Osteoblast (primary cell): ENCODE measurements at regions not wholly inside any gene's neighbourhood (a gene's known extent, or its start where the extent isn't known, plus 50 kb on each side); places are given as distances from the start of the nearest gene placed in this dataset.

ENCODE experiments used
- DNase-seq: peaks from one replicate; pipeline ENCODE4 v3.0.0; 2011; ENCODE audit warnings: low spot score, mixed read lengths; ENCODE audit not compliant: insufficient read length; ENCODE audit errors: missing footprints
- H2AFZ ChIP-seq: 2 replicates; pipeline ENCODE4 v1.6.0; 2011; ENCODE audit warnings: mild to moderate bottlenecking, low read length
- H3K27ac ChIP-seq: 2 replicates; pipeline ENCODE4 v1.5.1; 2011; ENCODE audit warnings: mild to moderate bottlenecking, low read depth, low read length, moderate library complexity
- H3K27me3 ChIP-seq: 2 replicates; pipeline ENCODE4 v1.6.0; 2012; ENCODE audit warnings: mild to moderate bottlenecking, control low read depth, inconsistent platforms, low read length, moderate library complexity; ENCODE audit not compliant: insufficient read depth
- H3K36me3 ChIP-seq: 2 replicates; pipeline ENCODE4 v1.5.1; 2011; ENCODE audit warnings: mild to moderate bottlenecking, low read length, control low read depth, moderate library complexity; ENCODE audit not compliant: insufficient read depth
- H3K4me1 ChIP-seq: 2 replicates; pipeline ENCODE4 v1.5.1; 2011; ENCODE audit warnings: mild to moderate bottlenecking, low read length, control low read depth, moderate library complexity; ENCODE audit not compliant: insufficient read depth
- H3K4me2 ChIP-seq: 2 replicates; pipeline ENCODE4 v1.6.0; 2011; ENCODE audit warnings: mild to moderate bottlenecking, low read length; ENCODE audit not compliant: insufficient read depth
- H3K4me3 ChIP-seq: fragments of 200-600 bp; sonication (generic); 3 replicates; pipeline ENCODE4 v1.5.1; 2012; ENCODE audit warnings: mild to moderate bottlenecking, low read length, inconsistent platforms; ENCODE audit not compliant: insufficient read depth
- H3K79me2 ChIP-seq: 2 replicates; pipeline ENCODE4 v1.6.0; 2012; ENCODE audit warnings: mild to moderate bottlenecking, low read length, control low read depth, inconsistent platforms; ENCODE audit not compliant: insufficient read depth
- H3K9me3 ChIP-seq: 2 replicates; pipeline ENCODE4 v1.5.1; 2011; ENCODE audit warnings: low read depth, low read length, control low read depth
- H4K20me1 ChIP-seq: 2 replicates; pipeline ENCODE4 v1.6.0; 2012; ENCODE audit warnings: mild to moderate bottlenecking, low read length, control low read depth; ENCODE audit not compliant: insufficient read depth
- CTCF ChIP-seq: IDR thresholded peaks from 2 replicates; pipeline ENCODE4 v1.5.1; 2011; ENCODE audit warnings: mild to moderate bottlenecking, low read depth, low read length, moderate library complexity; ENCODE audit errors: extremely low read depth

GRCh38 chr7:94095316-94096009, 91.3 kb upstream of the BET1 start:
- Histone ChIP-seq H3K4me2 (no peak overlapping the region), H3K36me3 (no peaks in the 10 kb centered on the region), H4K20me1 (no peaks in the 10 kb centered on the region), H2AFZ (no peak overlapping the region), H3K79me2 (no peaks in the 10 kb centered on the region), H3K27me3 (no peaks in the 10 kb centered on the region), H3K4me3 (no peak overlapping the region), H3K4me1 (no peaks in the 10 kb centered on the region), H3K27ac (no peak overlapping the region), H3K9me3 (no peaks in the 10 kb centered on the region)
- TF ChIP-seq CTCF, result no peak
- DNase-seq, result no peak

- Histone ChIP-seq H3K27me3 (no peaks in the 10 kb centered on the region), H3K27ac (no peak overlapping the region), H2AFZ (peak overlapping the region; percentile 43), H3K36me3 (no peaks in the 10 kb centered on the region), H3K9me3 (no peaks in the 10 kb centered on the region), H3K79me2 (no peaks in the 10 kb centered on the region), H3K4me3 (no peak overlapping the region), H3K4me1 (no peaks in the 10 kb centered on the region), H3K4me2 (peak overlapping the region; percentile 2), H4K20me1 (no peaks in the 10 kb centered on the region)
- no peak for TF ChIP-seq CTCF
- DNase-seq, result no peak
Observed at GRCh38 chr7:94099679-94100078, 95.5 kb upstream of the BET1 start.

GRCh38 chr7:94100723-94101345, 96.7 kb upstream of the BET1 start:
- Histone ChIP-seq H3K4me3 (no peak overlapping the region), H3K4me2 (no peak overlapping the region), H3K4me1 (no peaks in the 10 kb centered on the region), H3K27ac (no peak overlapping the region), H3K27me3 (no peaks in the 10 kb centered on the region), H3K36me3 (no peaks in the 10 kb centered on the region), H3K9me3 (no peaks in the 10 kb centered on the region), H4K20me1 (no peaks in the 10 kb centered on the region), H2AFZ (no peak overlapping the region), H3K79me2 (no peaks in the 10 kb centered on the region)
- no peak for DNase-seq
- no peak for TF ChIP-seq CTCF

GRCh38 chr7:94104301-94104700, 100.1 kb upstream of the BET1 start:
- no peak for TF ChIP-seq CTCF
- no peaks in the 10 kb centered on the region for H3K27me3 ChIP-seq
- no peak for DNase-seq
- H3K27ac ChIP-seq, result no peak overlapping the region
- H3K4me2 ChIP-seq, result no peak overlapping the region
- no peaks in the 10 kb centered on the region for H3K4me1 ChIP-seq
- no peaks in the 10 kb centered on the region for H3K36me3 ChIP-seq
- no peak overlapping the region for H2AFZ ChIP-seq
- H3K79me2 ChIP-seq, result no peaks in the 10 kb centered on the region
- H3K4me3 ChIP-seq, result no peak overlapping the region
- H4K20me1 ChIP-seq, result no peaks in the 10 kb centered on the region
- no peaks in the 10 kb centered on the region for H3K9me3 ChIP-seq
